ENCODE measurements at regions not wholly inside any gene's neighbourhood (a gene's known extent, or its start where the extent isn't known, plus 50 kb on each side); places are given as distances from the start of the nearest gene placed in this dataset.
"Not testable (repeated sequence)": the region's sequence is repeated elsewhere in the genome, so short reads cannot be mapped to it uniquely, and the experiment has no call there.

DNA sequence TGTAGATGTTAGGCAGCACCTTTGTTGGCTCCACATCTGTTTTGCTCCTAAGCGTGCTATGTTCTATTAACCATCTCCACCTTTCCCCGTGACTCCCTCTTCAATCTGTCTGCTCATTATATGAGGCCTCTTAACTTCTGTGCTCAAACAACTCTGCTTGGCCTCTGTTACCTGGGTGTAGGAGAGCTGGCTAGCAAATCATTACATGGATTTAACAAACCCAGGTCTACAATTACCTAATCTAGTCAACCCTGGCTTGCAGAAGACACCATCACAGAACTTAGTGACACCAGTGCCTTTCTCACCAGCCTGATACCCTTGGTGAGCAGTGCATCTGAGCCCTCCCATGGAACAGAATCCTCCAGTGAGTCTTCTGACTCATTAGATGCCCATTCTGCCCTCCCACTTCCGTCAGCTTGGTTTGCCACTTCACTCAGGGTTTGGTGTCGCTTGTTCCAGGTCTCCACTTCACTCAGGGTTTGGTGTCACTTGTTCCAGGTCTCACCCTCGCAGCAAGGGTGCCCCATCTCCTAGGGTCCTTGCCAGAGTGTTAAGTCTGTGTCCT, 92.0 kb upstream of the KIF26B start:
- no peak overlapping the region for H3K27ac ChIP-seq (ENCODE audit: low read depth in 1 of 2, low read length in 1 of 2)
- peaks cover 0 to 6% (median 1%) of the 10 kb centered on the region in 4 donors for H3K36me3 ChIP-seq (ENCODE audit: control insufficient read depth in 4 of 4, insufficient read depth in 4 of 4, low read length in 4 of 4)
- H3K27me3 ChIP-seq (ENCODE audit: control insufficient read depth in 3 of 3, insufficient read depth in 3 of 3, low read length in 2 of 3): no peaks in the 10 kb centered on the region
- H3K4me1 ChIP-seq (ENCODE audit: control insufficient read depth in 5 of 5, insufficient read depth in 5 of 5, low read length in 5 of 5): peaks cover 0 to 15% (median 5%) of the 10 kb centered on the region in 5 donors
- H3K9me3 ChIP-seq (ENCODE audit: control insufficient read depth in 4 of 4, insufficient read depth in 3 of 4, low read length in 3 of 4): peaks cover 0 to 2% (median 0%) of the 10 kb centered on the region in 4 donors
- no peak overlapping the region for H3K9ac ChIP-seq (ENCODE audit: insufficient read depth in 1 of 2, low read length in 2 of 2)
- 90% methylated on average over 5 of the region's 5 CpGs for WGBS, 2 donors
- TF ChIP-seq, protein P1, sequence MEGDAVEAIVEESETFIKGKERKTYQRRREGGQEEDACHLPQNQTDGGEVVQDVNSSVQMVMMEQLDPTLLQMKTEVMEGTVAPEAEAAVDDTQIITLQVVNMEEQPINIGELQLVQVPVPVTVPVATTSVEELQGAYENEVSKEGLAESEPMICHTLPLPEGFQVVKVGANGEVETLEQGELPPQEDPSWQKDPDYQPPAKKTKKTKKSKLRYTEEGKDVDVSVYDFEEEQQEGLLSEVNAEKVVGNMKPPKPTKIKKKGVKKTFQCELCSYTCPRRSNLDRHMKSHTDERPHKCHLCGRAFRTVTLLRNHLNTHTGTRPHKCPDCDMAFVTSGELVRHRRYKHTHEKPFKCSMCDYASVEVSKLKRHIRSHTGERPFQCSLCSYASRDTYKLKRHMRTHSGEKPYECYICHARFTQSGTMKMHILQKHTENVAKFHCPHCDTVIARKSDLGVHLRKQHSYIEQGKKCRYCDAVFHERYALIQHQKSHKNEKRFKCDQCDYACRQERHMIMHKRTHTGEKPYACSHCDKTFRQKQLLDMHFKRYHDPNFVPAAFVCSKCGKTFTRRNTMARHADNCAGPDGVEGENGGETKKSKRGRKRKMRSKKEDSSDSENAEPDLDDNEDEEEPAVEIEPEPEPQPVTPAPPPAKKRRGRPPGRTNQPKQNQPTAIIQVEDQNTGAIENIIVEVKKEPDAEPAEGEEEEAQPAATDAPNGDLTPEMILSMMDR (IDR thresholded peaks at IDR 0.05; ENCODE audit: control extremely low read depth, extremely low read depth): no peak
- ATAC-seq (ENCODE audit: insufficient read depth, low FRiP score): no peak
- no peak for DNase-seq
- no peak overlapping the region for H3K4me3 ChIP-seq

DNA sequence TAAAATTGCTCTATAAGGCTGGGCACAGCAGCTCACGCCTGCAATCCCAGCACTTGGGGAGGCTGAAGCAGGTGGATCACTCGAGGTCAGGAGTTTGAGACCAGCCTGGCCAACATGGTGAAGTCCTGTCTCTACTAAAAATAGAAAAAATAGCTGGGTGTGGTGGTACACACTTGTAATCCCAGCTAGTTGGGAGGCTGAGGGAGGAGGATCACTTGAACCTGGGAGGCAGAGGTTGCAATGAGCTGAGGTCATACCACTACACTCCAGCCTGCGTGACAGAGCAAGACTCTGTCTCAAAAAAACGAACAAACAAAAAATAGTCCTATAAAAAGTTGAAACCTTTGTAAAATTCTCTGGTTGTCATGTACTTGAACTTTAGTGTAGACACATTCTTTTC, 93.0 kb upstream of the KIF26B start:
- not testable (repeated sequence) for ATAC-seq (ENCODE audit: insufficient read depth, low FRiP score); H3K9me3 ChIP-seq (ENCODE audit: control insufficient read depth in 4 of 4, insufficient read depth in 3 of 4, low read length in 3 of 4); H3K9ac ChIP-seq (ENCODE audit: insufficient read depth in 1 of 2, low read length in 2 of 2); H3K27me3 ChIP-seq (ENCODE audit: control insufficient read depth in 3 of 3, insufficient read depth in 3 of 3, low read length in 2 of 3); H3K36me3 ChIP-seq (ENCODE audit: control insufficient read depth in 4 of 4, insufficient read depth in 4 of 4, low read length in 4 of 4); H3K4me3 ChIP-seq; DNase-seq; H3K27ac ChIP-seq (ENCODE audit: low read depth in 1 of 2, low read length in 1 of 2)
- 91 to 94% methylated on average over 4 of the region's 4 CpGs for WGBS, 2 donors
- peaks cover 0 to 15% (median 5%) of the 10 kb centered on the region in 5 donors for H3K4me1 ChIP-seq (ENCODE audit: control insufficient read depth in 5 of 5, insufficient read depth in 5 of 5, low read length in 5 of 5)

DNA sequence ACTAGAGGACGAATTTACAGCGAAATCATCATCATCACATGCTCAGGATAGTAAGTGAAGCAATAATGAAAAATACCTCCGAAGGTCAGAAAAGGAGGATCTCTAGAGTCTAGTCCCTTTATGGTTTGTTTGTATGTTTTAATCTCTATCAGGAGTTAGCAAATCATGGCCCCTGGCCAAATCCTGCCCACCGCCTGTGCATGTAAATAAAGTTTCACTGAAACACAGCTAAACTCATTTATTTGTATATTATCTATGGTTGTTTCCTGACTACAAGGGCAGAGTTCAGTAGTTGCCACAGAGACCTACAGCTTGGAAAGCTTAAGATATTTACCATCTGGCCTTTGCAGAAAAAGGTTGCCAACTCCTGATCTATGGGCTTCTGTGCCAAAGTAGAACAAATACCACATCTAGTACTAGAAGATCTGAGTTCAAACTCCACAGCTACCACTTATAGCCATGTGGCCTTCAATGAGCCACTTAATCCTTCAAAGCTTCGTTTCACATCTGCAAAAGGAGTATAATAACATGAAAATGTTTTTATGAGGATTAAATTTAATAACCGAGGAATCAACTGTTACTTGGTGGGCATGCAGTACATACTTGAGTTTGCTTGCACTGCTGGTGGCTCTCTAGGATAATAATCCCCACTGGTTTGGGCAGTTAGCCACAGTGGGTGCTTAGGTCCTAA, 94.0 kb upstream of the KIF26B start:
- Histone ChIP-seq H3K9me3 (ENCODE audit: control insufficient read depth in 4 of 4, insufficient read depth in 3 of 4, low read length in 3 of 4) (peaks cover 0 to 2% (median 0%) of the 10 kb centered on the region in 4 donors), H3K36me3 (ENCODE audit: control insufficient read depth in 4 of 4, insufficient read depth in 4 of 4, low read length in 4 of 4) (peaks cover 0 to 6% (median 1%) of the 10 kb centered on the region in 4 donors), H3K9ac (ENCODE audit: insufficient read depth in 1 of 2, low read length in 2 of 2) (no peak overlapping the region), H3K4me3 (no peak overlapping the region), H3K27ac (ENCODE audit: low read depth in 1 of 2, low read length in 1 of 2) (no peak overlapping the region), H3K4me1 (ENCODE audit: control insufficient read depth in 5 of 5, insufficient read depth in 5 of 5, low read length in 5 of 5) (peaks cover 0 to 15% (median 5%) of the 10 kb centered on the region in 5 donors), H3K27me3 (ENCODE audit: control insufficient read depth in 3 of 3, insufficient read depth in 3 of 3, low read length in 2 of 3) (no peaks in the 10 kb centered on the region)
- DNase-seq (peak; percentile 86 to 89 (median 88)), ATAC-seq (ENCODE audit: insufficient read depth, low FRiP score) (no peak)
- TF ChIP-seq, protein P1 (IDR thresholded peaks at IDR 0.05; ENCODE audit: control extremely low read depth, extremely low read depth): no peak
- 61 to 62% methylated on average over 6 of the region's 6 CpGs for WGBS, 2 donors

DNA sequence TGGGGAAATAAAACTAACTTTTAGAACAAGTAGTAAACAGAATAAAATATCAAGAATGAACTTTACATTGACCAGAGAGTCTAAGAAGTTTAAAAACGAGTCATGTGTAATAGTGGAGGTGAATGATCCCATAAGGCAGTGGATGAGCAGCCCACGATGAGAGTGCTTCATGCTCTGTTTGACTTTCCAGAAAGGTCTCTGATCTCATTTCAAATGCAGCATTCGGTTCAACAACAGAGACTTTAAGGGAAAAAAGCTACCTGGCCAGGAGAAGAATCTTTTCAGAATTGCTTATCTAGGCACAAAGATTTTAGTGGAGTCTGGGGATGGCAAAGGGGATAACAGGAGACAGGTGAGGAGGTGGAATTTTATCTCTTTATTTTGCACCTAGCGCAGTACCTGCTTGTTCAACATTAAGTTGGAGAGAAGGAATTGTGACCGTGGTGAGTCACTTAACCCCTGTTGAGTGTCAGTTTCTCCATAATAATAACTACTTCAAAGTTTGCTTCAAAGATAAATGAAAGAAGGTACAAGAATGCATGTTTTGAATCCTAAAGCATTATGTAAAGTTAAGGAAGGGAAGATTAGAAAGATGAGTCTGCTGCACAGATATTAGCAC, 94.9 kb upstream of the KIF26B start:
- TF ChIP-seq, protein P1 (IDR thresholded peaks at IDR 0.05; ENCODE audit: control extremely low read depth, extremely low read depth): no peak
- no peak for DNase-seq
- no peak overlapping the region for H3K27ac ChIP-seq (ENCODE audit: low read depth in 1 of 2, low read length in 1 of 2)
- ATAC-seq (ENCODE audit: insufficient read depth, low FRiP score): no peak
- H3K4me1 ChIP-seq (ENCODE audit: control insufficient read depth in 5 of 5, insufficient read depth in 5 of 5, low read length in 5 of 5): peaks cover 0 to 15% (median 5%) of the 10 kb centered on the region in 5 donors
- no peak overlapping the region for H3K4me3 ChIP-seq
- peaks cover 0 to 6% (median 0%) of the 10 kb centered on the region in 4 donors for H3K36me3 ChIP-seq (ENCODE audit: control insufficient read depth in 4 of 4, insufficient read depth in 4 of 4, low read length in 4 of 4)
- no peak overlapping the region for H3K9ac ChIP-seq (ENCODE audit: insufficient read depth in 1 of 2, low read length in 2 of 2)
- H3K9me3 ChIP-seq (ENCODE audit: control insufficient read depth in 4 of 4, insufficient read depth in 3 of 4, low read length in 3 of 4): peaks cover 0 to 3% (median 0%) of the 10 kb centered on the region in 4 donors
- no peaks in the 10 kb centered on the region for H3K27me3 ChIP-seq (ENCODE audit: control insufficient read depth in 3 of 3, insufficient read depth in 3 of 3, low read length in 2 of 3)
- WGBS, 2 donors: 69 to 74% methylated on average over 5 of the region's 5 CpGs

Data from lung (tissue), 11 donors.